Ovary (tissue), 3 donors: ENCODE measurements at regions not wholly inside any gene's neighbourhood (a gene's known extent, or its start where the extent isn't known, plus 50 kb on each side); places are given as distances from the start of the nearest gene placed in this dataset.
"Not testable (repeated sequence)": the region's sequence is repeated elsewhere in the genome, so short reads cannot be mapped to it uniquely, and the experiment has no call there.

ENCODE experiments used
- EP300 ChIP-seq: sonication (generic); formaldehyde crosslinking; IDR thresholded peaks from one replicate; pipeline ENCODE4 v1.6.1; 2017; ENCODE audit warnings: antibody characterized with exemption
- POLR2A ChIP-seq: fragments of 450-650 bp; IDR thresholded peaks from one replicate; pipeline ENCODE4 v1.6.1; 2017; ENCODE audit warnings: antibody characterized with exemption, mild to moderate bottlenecking, moderate library complexity
- TF ChIP-seq, protein P1 (sequence below), 3 donors: fragments of 450-650 bp in 2 of 3; fragments of 200-600 bp in 1 of 3; IDR thresholded peaks; one replicate each; pipeline versions ENCODE4 v1.5.1 to v1.8.0; 2016 to 2022; ENCODE audit warnings: antibody characterized with exemption in 3 of 3, mild to moderate bottlenecking in 1 of 3
- donor health status: DM: no; HTN: no; CAD: no.

DNA sequence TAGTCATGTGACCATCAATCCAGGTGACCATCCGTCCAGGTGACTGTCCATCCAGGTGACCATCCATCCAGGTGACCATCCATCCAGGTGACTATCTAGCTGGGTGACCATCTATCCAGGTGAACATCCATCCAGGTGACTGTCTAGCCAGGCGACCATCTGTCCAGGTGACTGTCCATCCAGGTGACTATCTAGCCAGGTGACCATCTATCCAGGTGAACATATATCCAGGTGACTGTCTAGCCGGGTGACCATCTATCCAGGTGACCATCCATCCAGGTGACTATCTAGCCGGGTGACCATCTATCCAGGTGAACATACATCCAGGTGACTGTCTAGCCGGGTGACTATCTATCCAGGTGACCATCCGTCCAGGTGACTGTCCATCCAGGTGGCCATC is 306.2 kb downstream of the NDUFA10 start:
- TF ChIP-seq, protein P1, sequence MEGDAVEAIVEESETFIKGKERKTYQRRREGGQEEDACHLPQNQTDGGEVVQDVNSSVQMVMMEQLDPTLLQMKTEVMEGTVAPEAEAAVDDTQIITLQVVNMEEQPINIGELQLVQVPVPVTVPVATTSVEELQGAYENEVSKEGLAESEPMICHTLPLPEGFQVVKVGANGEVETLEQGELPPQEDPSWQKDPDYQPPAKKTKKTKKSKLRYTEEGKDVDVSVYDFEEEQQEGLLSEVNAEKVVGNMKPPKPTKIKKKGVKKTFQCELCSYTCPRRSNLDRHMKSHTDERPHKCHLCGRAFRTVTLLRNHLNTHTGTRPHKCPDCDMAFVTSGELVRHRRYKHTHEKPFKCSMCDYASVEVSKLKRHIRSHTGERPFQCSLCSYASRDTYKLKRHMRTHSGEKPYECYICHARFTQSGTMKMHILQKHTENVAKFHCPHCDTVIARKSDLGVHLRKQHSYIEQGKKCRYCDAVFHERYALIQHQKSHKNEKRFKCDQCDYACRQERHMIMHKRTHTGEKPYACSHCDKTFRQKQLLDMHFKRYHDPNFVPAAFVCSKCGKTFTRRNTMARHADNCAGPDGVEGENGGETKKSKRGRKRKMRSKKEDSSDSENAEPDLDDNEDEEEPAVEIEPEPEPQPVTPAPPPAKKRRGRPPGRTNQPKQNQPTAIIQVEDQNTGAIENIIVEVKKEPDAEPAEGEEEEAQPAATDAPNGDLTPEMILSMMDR (IDR thresholded peaks at IDR 0.05) = not testable (repeated sequence)
- TF ChIP-seq POLR2A, EP300: not testable (repeated sequence)
